Panc1 (cell line): ENCODE measurements at regions not wholly inside any gene's neighbourhood (a gene's known extent, or its start where the extent isn't known, plus 50 kb on each side); places are given as distances from the start of the nearest gene placed in this dataset.

ENCODE experiments used
- POLR2AphosphoS5 ChIP-seq: IDR thresholded peaks from 2 replicates; pipeline ENCODE4 v1.6.1; 2012; ENCODE audit warnings: mild to moderate bottlenecking, low read depth, low read length, moderate library complexity
- SIN3A ChIP-seq: IDR thresholded peaks from 2 replicates; pipeline ENCODE4 v1.6.1; 2012; ENCODE audit warnings: low read depth, mild to moderate bottlenecking, low read length, moderate library complexity, borderline replicate concordance; ENCODE audit not compliant: insufficient read depth
- TCF7L2 ChIP-seq: IDR thresholded peaks from 2 replicates; pipeline ENCODE4 v1.6.1; 2011; ENCODE audit warnings: mild to moderate bottlenecking, low read depth, low read length, inconsistent platforms
- TF ChIP-seq, protein P1 (sequence below): fragments of 450-650 bp; IDR thresholded peaks from 2 replicates; pipeline ENCODE4 v1.5.1; 2017; ENCODE audit warnings: mild to moderate bottlenecking

- TF ChIP-seq, protein P1, sequence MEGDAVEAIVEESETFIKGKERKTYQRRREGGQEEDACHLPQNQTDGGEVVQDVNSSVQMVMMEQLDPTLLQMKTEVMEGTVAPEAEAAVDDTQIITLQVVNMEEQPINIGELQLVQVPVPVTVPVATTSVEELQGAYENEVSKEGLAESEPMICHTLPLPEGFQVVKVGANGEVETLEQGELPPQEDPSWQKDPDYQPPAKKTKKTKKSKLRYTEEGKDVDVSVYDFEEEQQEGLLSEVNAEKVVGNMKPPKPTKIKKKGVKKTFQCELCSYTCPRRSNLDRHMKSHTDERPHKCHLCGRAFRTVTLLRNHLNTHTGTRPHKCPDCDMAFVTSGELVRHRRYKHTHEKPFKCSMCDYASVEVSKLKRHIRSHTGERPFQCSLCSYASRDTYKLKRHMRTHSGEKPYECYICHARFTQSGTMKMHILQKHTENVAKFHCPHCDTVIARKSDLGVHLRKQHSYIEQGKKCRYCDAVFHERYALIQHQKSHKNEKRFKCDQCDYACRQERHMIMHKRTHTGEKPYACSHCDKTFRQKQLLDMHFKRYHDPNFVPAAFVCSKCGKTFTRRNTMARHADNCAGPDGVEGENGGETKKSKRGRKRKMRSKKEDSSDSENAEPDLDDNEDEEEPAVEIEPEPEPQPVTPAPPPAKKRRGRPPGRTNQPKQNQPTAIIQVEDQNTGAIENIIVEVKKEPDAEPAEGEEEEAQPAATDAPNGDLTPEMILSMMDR, result no peak
- TF ChIP-seq SIN3A (no peak), POLR2AphosphoS5 (no peak), TCF7L2 (no peak)
Observed at GRCh38 chr4:44988011-44988410, 261.7 kb upstream of the GNPDA2 start.
